GM21529 (cell line): ENCODE measurements at regions not wholly inside any gene's neighbourhood (a gene's known extent, or its start where the extent isn't known, plus 50 kb on each side); places are given as distances from the start of the nearest gene placed in this dataset.
A peak's percentile ranks its signal among the peaks of the same experiment; 100 is the strongest.

Experiments used
- ATAC-seq: cut with Tn5 transposase; IDR thresholded peaks from one replicate; pipeline ENCODE4 v1.9.1; 2021; ENCODE audit not compliant: unreplicated experiment

DNA sequence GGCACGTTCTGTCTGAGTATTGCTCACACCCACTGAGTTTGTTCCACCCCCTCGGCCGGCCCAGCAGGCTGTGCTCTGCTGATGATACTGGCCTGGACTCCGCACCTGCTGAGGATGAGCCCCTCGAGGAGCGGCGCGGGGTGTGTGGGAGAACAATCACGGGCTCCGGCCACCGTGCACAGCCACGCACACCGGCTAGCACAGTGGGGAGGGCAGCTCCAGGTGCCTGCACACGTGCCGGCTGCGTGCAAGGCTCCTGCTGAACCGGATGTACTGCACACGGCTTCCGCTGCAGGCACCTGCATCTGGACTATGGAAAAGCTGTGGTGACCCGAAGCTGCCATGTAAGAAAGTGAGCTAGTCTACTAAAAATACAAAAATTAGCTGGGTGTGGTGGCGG lies 485.2 kb upstream of the CDH9 start:
- no peak for ATAC-seq

DNA sequence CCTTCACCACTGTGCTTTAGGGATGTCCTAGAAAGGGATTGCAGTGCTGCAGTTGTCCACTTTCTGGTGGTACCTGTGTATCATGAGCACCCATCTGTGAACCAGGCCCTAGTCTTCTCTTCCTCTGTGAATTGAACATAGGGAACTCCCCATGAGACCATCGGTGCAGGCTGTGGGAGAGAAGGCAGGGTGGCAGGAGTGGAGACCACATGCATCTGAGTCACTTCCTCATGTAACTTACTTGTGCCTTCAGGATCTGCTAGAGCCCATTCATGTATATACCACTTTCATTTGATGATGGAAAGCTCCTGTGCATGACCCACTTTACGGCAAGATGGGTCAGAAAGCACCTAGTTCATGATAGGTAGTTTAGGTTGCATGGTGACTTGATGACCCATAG lies 478.1 kb upstream of the CDH9 start:
- ATAC-seq, result no peak

DNA sequence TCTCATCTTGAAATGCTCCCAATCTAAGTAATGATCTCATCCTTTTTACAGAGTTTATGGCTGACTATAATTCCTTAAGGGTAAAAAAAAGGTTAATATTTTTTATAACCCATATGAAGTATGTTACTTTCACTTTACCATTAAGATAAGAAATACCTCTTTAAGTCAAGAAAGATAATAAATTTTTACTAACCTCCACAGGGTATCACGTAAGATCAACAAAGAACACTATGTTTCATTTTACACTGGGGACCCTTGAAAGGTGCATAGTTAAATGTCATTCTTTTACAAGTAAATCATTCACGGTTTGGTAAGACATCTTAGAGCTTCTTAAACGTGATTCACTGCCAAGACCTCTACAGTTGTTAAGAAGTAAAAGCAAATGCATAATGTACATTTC lies 472.7 kb upstream of the CDH9 start:
- ATAC-seq, result no peak

DNA sequence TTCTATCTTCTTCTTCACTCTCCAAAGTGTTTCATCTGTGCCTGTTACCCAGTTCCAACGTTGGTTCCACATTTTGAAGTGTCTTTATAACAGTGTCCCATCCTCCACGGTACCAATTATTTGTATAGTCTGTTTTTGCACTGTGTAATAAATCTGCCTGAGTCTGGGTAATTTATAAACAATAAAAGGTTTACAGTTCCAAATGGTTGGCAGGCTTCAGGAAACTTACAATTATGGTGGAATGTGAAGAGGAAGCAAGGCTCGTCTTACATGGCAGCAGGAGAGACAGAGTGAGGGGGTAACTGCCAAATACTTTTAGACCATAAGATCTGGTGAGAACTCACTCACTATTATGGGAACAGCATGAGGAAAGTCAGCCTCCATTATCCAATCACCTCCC lies 465.4 kb upstream of the CDH9 start:
- ATAC-seq, result no peak

DNA sequence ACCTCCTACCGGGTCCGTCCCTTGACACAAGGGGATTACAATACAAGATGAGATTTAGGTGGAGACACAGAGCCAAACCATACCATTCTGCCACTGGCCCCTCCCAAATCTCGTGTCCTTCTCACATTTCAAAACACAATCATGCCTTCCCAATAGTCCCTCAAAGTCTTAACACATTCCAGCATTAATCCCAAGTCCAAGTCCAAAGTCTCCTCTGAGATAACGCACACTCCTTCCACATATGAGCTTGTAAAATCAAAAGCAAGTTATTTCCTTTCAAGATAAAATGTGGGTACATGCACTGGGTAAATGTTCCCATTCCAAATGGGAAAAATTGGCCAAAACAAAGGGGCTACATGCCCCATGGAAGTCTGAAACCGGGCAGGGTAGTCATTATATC lies 463.9 kb upstream of the CDH9 start:
- ATAC-seq, result no peak

DNA sequence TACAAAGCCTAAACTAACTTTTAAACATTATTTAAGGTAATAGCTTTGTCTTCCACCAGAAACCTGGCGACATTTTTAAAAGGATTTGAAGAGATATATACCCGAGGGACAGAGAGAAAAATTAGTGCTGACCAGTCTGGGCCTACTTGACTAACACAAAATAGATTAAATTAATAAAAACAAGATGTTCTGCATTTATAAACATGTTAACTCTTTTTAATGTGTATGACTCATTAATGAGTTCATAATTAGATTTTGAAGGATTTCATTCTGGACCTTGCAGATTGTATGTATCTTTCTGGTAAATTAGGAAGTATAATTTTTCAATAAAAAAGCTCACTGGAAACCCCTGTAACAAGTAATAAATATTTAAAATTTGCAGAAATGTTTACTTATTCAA lies 459.1 kb upstream of the CDH9 start:
- no peak for ATAC-seq

DNA sequence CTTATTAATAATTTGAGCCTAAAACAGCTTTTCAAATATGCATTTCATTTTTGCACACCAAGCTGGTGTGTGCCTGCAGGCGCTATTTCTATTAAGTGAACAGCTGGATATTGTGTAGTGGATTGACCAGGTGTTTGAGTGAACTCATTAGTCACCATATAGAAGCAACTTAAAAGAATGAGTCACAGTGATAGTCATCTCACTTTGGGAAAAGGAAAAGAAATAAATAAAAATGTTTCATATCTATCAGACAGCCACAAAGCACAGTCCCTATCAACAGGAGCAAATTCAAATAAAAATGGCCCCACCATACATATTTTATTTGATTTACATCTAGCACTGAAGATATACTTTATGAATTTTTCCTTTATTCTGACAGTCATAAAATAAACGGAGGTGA lies 456.5 kb upstream of the CDH9 start:
- ATAC-seq, result no peak

DNA sequence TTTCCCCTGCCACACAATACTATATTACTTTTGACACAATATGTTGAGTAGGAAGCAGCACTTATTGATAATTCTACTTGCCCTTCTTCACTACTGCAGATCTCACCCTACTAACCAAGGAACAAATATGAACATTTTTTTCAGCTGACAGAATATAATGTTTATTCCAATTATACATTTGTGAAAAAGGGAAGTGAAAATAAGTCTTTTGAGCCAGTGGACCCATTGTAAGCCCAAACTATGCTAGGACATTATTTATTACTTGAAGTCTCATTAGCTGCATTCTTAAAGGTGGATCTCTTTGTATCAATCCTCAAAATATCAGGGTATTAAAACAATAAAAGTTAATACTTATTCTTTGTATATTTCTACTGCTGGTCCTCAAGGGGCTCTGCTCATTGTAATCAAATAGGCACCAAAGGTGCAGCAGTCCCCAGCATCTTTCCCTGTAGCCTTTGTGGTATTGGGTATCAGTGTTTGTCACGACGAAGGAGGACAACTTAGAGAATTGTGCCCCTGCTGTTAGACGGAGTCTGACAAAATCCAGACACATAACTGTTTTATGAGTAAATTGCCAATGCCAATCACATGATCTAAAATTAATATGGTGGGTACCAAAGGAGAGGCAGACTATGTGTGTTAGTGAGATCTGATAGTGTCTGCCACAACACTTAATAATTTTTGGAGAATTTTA lies 453.5 kb upstream of the CDH9 start:
- ATAC-seq, result no peak

DNA sequence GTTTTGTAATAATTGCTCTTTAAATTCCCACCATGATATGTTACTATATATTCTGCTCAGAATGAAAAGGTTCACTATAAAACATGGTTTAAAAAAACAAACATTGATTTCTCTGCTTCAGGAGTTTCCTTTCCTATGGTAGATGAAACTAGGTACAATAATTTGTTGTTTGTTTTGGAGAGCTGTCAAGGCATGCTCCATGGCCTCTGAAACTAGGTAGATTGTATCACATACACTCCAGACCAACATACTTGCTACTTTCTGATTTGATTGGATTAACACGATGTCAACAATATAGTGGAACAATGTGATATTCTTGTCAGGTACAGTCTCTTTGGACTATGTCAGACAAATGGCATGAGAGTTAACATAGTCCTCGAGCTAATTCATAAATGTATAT lies 452.7 kb upstream of the CDH9 start:
- ATAC-seq, result no peak

DNA sequence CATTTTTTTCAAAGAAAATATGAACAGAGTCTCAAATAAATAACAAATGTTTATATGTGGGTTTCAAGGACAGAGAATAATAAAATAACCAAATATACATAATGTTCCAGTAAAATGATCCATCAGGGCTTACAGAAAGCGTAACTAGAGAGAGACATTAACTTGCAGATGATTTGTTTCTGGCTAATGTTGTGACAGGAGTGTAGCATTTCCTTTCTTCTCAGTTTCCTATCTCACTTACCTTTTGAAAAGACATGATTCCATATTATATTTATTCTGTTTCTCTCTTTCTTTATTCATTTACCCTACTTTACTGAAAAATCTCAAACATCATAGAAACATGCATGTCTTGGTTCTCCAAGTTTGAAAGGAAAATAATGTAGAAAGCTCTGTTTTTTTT lies 451.3 kb upstream of the CDH9 start:
- no peak for ATAC-seq

DNA sequence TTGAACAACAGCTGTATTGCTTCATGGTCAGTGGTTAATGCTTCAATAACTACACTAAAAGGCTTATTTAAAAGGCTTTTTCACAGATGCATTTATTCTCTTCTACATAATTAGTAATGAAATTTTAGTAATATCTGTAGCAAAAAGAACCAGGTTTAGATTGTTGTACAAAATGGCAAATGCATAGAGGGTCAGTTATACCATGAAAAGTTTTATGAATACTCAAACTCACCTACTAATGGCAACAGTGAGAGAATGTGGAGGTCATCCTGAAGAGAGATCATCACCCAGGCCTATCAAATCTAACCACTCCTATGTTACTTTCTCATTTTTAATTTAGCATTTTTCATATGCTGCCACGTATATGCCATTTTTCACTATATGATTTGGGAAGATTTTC lies 444.3 kb upstream of the CDH9 start:
- no peak for ATAC-seq

DNA sequence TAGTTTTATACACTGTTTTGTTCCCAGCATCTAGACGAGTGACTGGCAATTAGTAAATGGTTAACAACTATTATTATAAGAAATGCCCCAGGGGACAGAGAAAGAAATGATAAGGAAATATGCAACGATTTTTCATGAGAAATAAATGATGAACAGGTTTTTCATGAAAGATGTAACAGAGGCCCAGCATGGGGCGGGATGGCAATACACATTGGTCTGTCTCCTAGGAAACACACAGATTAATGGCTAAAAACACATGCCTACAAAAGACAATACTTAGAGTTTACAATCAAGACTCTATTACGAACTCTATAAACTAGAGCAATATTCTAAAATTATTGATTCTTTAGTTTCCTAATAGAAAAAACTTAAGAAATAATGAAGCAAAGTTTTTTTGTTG lies 441.5 kb upstream of the CDH9 start:
- no peak for ATAC-seq

DNA sequence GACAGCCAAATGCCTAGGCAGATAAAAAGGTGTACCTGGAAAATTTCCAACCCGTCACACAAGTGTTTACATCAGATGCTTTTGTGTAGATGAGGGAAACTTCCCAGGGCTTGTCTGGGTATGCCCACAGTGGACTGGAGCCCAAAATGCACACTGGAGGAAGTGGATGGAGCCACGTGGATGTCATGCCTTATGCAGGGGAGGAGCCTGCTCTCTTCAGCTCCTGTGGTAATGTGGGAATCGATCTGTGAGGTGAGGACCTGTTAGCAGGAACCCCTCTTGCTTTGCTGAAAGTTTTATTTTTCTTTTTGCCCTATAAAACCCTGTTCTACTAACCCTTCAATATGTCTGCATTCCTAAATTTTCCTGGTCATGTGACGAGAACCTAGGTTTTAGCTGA lies 439.2 kb upstream of the CDH9 start:
- no peak for ATAC-seq

DNA sequence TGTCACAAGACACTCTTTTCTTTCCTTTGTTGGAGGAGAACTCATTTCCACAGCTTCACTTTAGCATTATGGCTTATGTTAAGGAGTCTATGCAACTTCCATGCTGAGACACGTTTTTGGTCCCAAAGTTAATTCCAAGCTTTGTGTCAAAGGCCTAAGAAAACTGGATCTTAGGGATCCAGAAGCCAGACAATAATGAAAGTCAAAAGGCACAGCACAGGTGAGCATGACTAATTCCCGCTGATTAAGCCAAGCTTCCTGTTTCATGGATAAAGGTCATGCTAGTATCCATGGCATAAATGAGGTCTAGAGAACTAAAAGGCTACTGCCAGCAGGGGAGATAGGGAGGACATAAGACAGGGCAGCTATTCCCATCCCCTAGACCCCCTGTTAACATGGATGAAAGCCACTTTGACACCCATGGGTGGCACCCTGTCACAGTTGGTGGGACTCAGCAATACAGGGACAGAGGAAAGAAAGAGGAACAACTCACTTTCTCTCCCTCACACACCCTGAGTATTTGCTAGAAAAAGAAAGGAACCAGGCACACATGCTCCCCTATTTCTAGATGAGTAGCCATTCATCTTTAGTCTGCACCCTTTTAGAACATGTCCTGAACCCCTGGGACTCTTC lies 438.1 kb upstream of the CDH9 start:
- ATAC-seq, result no peak

DNA sequence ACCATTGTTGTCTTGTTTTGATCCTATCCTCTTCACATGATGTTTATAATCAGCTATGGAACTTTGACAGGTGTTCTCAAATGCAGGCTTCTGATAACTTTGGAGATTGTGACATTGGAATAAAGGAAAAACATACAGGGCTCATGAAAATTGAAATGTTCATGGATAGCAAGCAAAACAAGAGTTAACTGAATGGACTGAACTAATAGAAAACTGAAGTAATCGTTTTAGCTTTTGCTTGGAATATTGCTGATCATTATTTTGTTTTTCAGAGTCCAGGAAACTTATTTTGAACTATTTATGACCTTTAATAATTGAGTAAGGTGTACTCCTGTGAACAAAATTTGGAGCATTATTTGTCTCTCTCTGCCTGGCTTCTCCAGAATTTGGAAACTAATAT lies 436.7 kb upstream of the CDH9 start:
- no peak for ATAC-seq

DNA sequence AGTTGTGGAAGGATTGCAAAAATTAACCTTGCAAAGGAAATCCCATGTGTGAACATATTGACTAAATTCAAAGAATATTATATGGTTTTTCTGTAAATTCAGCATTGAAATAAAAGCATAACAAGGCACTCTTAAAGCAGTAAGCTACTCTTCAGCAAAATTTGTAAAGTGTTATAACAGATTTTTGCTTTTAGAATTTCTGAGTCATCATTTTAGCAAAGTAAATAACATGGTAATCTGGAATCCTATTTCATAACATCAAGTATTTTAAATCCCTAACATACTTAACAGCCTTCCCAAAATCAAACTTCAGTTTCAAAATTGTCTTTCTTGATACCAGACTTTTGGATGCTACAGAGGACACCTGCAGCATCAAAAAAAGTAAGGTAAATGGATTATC lies 436.0 kb upstream of the CDH9 start:
- no peak for ATAC-seq

DNA sequence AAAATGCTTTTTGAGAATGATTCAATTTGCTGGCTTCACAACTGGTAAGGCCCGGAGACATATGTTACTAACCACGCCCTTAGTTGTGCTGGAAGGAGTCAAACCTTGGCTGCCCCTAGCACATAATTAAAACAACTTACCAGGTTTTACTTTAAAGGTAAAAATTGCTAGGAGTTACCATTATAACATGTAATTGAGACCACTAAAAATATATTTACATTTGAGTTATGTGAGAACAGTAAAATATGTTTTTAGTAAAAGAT lies 435.6 kb upstream of the CDH9 start:
- ATAC-seq, result no peak

DNA sequence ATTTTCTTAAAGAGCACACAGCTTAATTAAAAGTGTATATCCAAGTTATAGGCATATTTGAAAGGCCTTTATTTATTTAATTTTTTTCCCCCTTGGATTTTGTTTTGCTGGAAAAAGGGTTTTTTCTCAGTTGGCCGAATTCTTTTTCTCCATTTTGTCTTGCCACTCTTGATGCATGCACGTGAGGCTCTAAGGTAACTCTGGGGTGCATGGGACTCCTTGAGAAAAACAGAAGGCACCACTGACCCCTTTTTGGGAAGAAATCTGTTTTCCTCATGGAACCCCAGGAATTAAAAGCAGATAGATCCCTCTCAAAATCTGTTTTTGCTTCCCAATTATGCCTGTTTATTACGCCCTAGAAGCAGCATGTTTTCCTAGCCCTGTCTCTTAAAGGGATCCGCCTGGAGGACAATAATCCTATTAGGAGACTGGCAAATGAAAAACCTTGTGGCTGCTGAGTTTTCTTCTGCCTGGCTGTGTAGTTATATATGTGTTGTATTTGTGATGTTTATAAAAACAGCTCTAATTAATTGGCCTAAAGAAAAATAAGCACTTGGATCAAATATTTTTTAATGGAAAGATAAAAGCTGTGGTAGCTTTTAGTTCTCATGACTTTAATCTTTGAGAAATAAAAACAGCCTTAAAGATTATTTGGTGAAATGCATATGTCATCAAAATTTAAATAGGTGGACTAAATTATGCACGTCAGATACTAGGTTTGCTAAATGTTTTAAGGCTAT lies 435.1 kb upstream of the CDH9 start:
- ATAC-seq, result no peak

DNA sequence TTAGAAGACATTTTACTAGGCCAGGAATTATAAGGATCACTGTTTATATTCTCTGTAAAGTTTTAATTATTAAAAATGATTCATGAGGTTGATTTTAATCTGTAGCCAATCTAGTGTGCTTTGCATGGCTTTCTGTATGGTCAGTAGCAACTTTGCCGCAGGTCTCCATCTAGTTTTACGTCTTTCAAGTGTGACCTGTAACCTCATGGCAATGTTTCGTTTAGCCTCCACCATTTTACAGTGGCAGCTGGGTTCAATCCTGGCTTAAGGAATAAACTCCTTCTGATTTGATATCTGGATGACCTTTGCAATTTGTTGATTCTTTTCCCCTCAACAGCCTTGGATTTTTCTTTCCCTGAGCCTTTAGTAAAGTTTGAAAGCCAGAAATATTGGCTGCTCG lies 434.5 kb upstream of the CDH9 start:
- no peak for ATAC-seq

DNA sequence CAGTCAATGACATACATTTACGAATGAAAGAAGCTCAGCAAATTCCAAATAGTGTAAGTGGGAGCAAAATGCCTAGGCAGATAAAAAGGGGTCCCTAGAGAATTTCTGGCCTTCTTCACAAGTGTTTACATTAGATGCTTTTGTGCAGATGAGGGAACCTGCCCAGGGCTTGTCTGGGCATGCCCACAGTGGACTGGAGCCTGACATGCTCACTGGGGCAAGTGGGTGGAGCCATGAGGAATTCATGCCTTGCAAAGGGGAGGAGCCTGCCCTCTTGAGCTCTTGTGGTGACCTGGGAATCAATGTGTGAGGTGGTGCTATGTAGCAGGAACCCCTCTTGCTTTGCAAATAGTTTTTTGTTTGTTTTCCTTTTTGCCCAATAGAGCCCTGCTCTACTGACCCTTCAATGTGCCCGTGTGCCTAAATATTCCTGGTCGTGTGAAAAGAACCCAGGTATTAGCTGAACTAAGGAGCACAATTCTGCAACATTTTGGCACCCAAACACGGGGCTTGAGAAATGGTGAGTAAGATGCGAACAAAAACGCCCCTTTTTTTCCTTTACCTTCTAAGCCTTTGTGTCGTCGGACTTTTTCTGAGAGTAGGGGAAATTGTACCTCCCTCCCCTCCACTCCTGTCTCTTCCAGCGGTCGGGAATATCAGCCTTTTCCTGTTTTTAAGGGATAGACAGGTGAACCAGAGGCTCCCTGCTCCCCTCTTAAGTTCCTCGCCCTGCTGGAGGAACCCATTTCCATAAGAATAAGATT lies 433.8 kb upstream of the CDH9 start:
- peak; percentile 91 for ATAC-seq

DNA sequence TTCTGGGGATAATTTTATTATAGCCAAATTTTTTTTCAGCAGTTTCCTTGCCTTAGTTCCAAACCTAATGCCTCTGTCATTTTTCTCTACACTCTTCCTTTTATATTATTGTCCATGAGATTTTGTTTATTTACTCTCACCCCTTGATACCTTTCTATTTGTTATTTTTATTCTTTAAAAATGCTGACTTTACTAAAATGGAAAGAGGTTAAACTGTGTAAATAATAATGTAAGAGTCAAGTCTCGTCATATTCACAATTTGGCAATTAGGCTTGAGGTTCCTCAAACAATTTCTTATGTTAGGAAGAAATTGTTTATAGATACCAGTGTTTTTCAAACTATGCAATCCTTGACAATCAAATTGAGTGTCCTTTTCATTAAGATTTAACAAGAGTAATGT lies 428.6 kb upstream of the CDH9 start:
- no peak for ATAC-seq

DNA sequence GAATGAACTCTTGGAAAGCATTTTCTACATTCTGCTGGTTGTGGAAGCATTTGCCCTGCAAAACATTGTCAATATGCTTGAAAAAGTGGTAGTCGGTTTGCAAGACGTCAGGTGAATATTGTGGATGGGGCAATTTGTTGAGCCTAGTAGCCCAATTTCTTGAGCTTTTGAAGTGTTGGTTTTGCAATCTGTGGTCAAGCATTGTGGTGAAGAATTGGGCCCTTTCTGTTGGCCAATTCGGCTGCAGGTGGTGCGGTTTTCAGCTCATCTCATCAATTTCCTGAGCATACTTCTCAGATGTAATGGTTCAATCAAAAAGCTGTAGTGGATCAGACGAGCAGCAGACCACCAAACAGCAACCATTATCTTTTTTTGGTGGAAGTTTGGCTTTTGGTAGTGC lies 426.8 kb upstream of the CDH9 start:
- ATAC-seq, result no peak
